Prostate gland (tissue), 2 donors: ENCODE measurements at regions not wholly inside any gene's neighbourhood (a gene's known extent, or its start where the extent isn't known, plus 50 kb on each side); places are given as distances from the start of the nearest gene placed in this dataset.

Experiments used
- DNase-seq: peaks from one replicate; pipeline ENCODE4 v3.0.0-alpha.2; 2019; ENCODE audit warnings: low spot score
- H3K27ac ChIP-seq, 2 donors: fragments of 200-600 bp; sonication (generic); 2 replicates each; pipeline ENCODE4 v1.5.1; 2017 to 2019
- H3K27me3 ChIP-seq: fragments of 200-600 bp; sonication (generic); replicated peaks from 2 replicates; pipeline ENCODE4 v1.5.1; 2019; ENCODE audit not compliant: insufficient read depth
- H3K36me3 ChIP-seq, 2 donors: fragments of 200-600 bp; sonication (generic); 1 replicate in 1 of 2; 2 replicates in 1 of 2; pipeline versions ENCODE4 v1.5.1 to v1.8.1; 2017 to 2019
- H3K4me1 ChIP-seq: fragments of 200-600 bp; sonication (generic); replicated peaks from 2 replicates; pipeline ENCODE4 v1.5.1; 2019
- H3K4me3 ChIP-seq, 2 donors: fragments of 200-600 bp; sonication (generic); 2 replicates each; pipeline ENCODE4 v1.5.1; 2017 to 2019
- H3K9me3 ChIP-seq: fragments of 200-600 bp; sonication (generic); 2 replicates; pipeline ENCODE4 v1.5.1; 2017
- CTCF ChIP-seq, 4 experiments: fragments of 200-600 bp in 2 of 4; fragments of 450-650 bp in 2 of 4; sonication (generic) in 2 of 4; IDR thresholded peaks; 1 replicate in 3 of 4; 2 replicates in 1 of 4; pipeline ENCODE4 v1.5.1; 2016 to 2019; ENCODE audit warnings: antibody characterized with exemption in 4 of 4, mild to moderate bottlenecking in 2 of 4, moderate library complexity in 2 of 4
- POLR2A ChIP-seq: fragments of 450-650 bp; IDR thresholded peaks from one replicate; pipeline ENCODE4 v1.6.1; 2016; ENCODE audit warnings: antibody characterized with exemption, mild to moderate bottlenecking
- POLR2AphosphoS5 ChIP-seq: sonication (generic); formaldehyde crosslinking; IDR thresholded peaks from one replicate; pipeline ENCODE4 v1.6.1; 2017; ENCODE audit warnings: antibody characterized with exemption
- WGBS: methylation state at CpG from one replicate; pipeline ENCODE4 v1.1.5; 2018; 5-methylcytosine and 5-hydroxymethylcytosine counted together
- intact Hi-C: fragments of 100-400 bp; cut with DNase I; formaldehyde crosslinking; loops from one replicate; pipeline ENCODE4 v1.14.2; 2022

GRCh38 chr22:49107961-49108530, 719.6 kb downstream of the BRD1 start:
- Histone ChIP-seq H3K4me1 (no peaks in the 10 kb centered on the region), H3K36me3 (no peaks in the 10 kb centered on the region), H3K9me3 (no peaks in the 10 kb centered on the region), H3K27me3 (peaks cover 30% of the 10 kb centered on the region), H3K27ac (no peak overlapping the region), H3K4me3 (no peak overlapping the region)
- no peak for TF ChIP-seq POLR2AphosphoS5
- no peak for TF ChIP-seq POLR2A
- no peak for TF ChIP-seq CTCF (IDR thresholded peaks at IDR 0.05)
- intact Hi-C loops, result no loop called here
- 83% methylated on average over 16 of the region's 16 CpGs for WGBS
- no peak for DNase-seq

GRCh38 chr22:49107561-49107960, 720.1 kb downstream of the BRD1 start:
- intact Hi-C loops, result no loop called here
- Histone ChIP-seq H3K4me1 (no peaks in the 10 kb centered on the region), H3K4me3 (no peak overlapping the region), H3K36me3 (no peaks in the 10 kb centered on the region), H3K27me3 (peaks cover 30% of the 10 kb centered on the region), H3K9me3 (no peaks in the 10 kb centered on the region), H3K27ac (no peak overlapping the region)
- WGBS, result 86% methylated on average over 8 of the region's 8 CpGs
- DNase-seq, result no peak
- no peak for TF ChIP-seq POLR2AphosphoS5
- no peak for TF ChIP-seq CTCF (IDR thresholded peaks at IDR 0.05)
- no peak for TF ChIP-seq POLR2A

GRCh38 chr22:49106842-49107152, 720.9 kb downstream of the BRD1 start:
- H3K27ac ChIP-seq, result no peak overlapping the region
- intact Hi-C loops, result no loop called here
- 72% methylated on average over 5 of the region's 5 CpGs for WGBS
- H3K27me3 ChIP-seq, result peaks cover 30% of the 10 kb centered on the region
- no peaks in the 10 kb centered on the region for H3K36me3 ChIP-seq
- H3K9me3 ChIP-seq, result no peaks in the 10 kb centered on the region
- no peak overlapping the region for H3K4me3 ChIP-seq
- H3K4me1 ChIP-seq, result no peaks in the 10 kb centered on the region
- no peak for DNase-seq
- TF ChIP-seq POLR2AphosphoS5 (no peak), POLR2A (no peak), CTCF (IDR thresholded peaks at IDR 0.05) (no peak)

GRCh38 chr22:49106096-49106841, 721.4 kb downstream of the BRD1 start:
- DNase-seq, result no peak
- Histone ChIP-seq H3K4me3 (no peak overlapping the region), H3K36me3 (no peaks in the 10 kb centered on the region), H3K4me1 (no peaks in the 10 kb centered on the region), H3K9me3 (no peaks in the 10 kb centered on the region), H3K27ac (no peak overlapping the region), H3K27me3 (peaks cover 33% of the 10 kb centered on the region)
- TF ChIP-seq CTCF (IDR thresholded peaks at IDR 0.05), result no peak
- no peak for TF ChIP-seq POLR2AphosphoS5
- TF ChIP-seq POLR2A, result no peak
- 60% methylated on average over 11 of the region's 12 CpGs for WGBS
- intact Hi-C loops, result no loop called here

GRCh38 chr22:49104434-49104833, 723.2 kb downstream of the BRD1 start:
- TF ChIP-seq POLR2A, result no peak
- TF ChIP-seq POLR2AphosphoS5, result no peak
- no peak for TF ChIP-seq CTCF (IDR thresholded peaks at IDR 0.05)
- no peaks in the 10 kb centered on the region for H3K9me3 ChIP-seq
- no peak for DNase-seq
- no peaks in the 10 kb centered on the region for H3K36me3 ChIP-seq
- intact Hi-C loops, result no loop called here
- no peak overlapping the region for H3K27ac ChIP-seq
- H3K4me1 ChIP-seq, result no peaks in the 10 kb centered on the region
- WGBS, result 88% methylated on average over 7 of the region's 7 CpGs
- no peak overlapping the region for H3K4me3 ChIP-seq
- peaks cover 28% of the 10 kb centered on the region for H3K27me3 ChIP-seq
